Fibroblast of lung (primary cell): ENCODE measurements at regions not wholly inside any gene's neighbourhood (a gene's known extent, or its start where the extent isn't known, plus 50 kb on each side); places are given as distances from the start of the nearest gene placed in this dataset.

ENCODE experiments used
- DNase-seq, 2 donors: peaks; one replicate each; pipeline versions ENCODE4 v3.0.0 to v3.0.0-alpha.2; 2010; ENCODE audit warnings: low read depth in 2 of 2
- H2AFZ ChIP-seq: 2 replicates; pipeline ENCODE4 v1.5.1; 2012; ENCODE audit warnings: low read length, control low read depth, inconsistent platforms
- H3K27ac ChIP-seq: 2 replicates; pipeline ENCODE4 v1.5.1; 2011; ENCODE audit warnings: low read length, control low read depth; ENCODE audit not compliant: insufficient read depth
- H3K27me3 ChIP-seq: 2 replicates; pipeline ENCODE4 v1.5.1; 2011; ENCODE audit warnings: mild to moderate bottlenecking, low read length; ENCODE audit not compliant: control insufficient read depth, insufficient read depth
- H3K36me3 ChIP-seq: 2 replicates; pipeline ENCODE4 v1.5.1; 2011; ENCODE audit warnings: low read length; ENCODE audit not compliant: control insufficient read depth, insufficient read depth
- H3K4me1 ChIP-seq: 2 replicates; pipeline ENCODE4 v1.5.1; 2011; ENCODE audit warnings: low read length; ENCODE audit not compliant: control insufficient read depth, insufficient read depth; ENCODE audit errors: extremely low read depth
- H3K4me2 ChIP-seq: 2 replicates; pipeline ENCODE4 v1.5.1; 2011; ENCODE audit warnings: low read length, control low read depth; ENCODE audit not compliant: insufficient read depth; ENCODE audit errors: extremely low read depth
- H3K4me3 ChIP-seq, 4 experiments: fragments of 200-600 bp in 1 of 4; sonication (generic) in 1 of 4; replicated peaks in 1 of 4; 2 replicates each; pipeline ENCODE4 v1.5.1; 2011 to 2016; ENCODE audit warnings: low read length in 4 of 4, low read depth in 3 of 4, mild to moderate bottlenecking in 3 of 4, control low read depth in 2 of 4, inconsistent platforms in 1 of 4, mixed read lengths in 1 of 4; ENCODE audit not compliant: insufficient read depth in 1 of 4; ENCODE audit errors: control extremely low read depth in 1 of 4
- H3K79me2 ChIP-seq: 2 replicates; pipeline ENCODE4 v1.5.1; 2012; ENCODE audit warnings: mild to moderate bottlenecking, low read length, inconsistent platforms; ENCODE audit not compliant: control insufficient read depth, insufficient read depth
- H3K9ac ChIP-seq: 2 replicates; pipeline ENCODE4 v1.5.1; 2011; ENCODE audit warnings: mild to moderate bottlenecking, low read length, control low read depth; ENCODE audit not compliant: insufficient read depth
- H3K9me3 ChIP-seq: 2 replicates; pipeline ENCODE4 v1.5.1; 2012; ENCODE audit warnings: low read depth, low read length; ENCODE audit not compliant: control insufficient read depth, insufficient read depth
- H4K20me1 ChIP-seq: 2 replicates; pipeline ENCODE4 v1.5.1; 2011; ENCODE audit warnings: low read length; ENCODE audit not compliant: control insufficient read depth, insufficient read depth; ENCODE audit errors: extremely low read depth
- CTCF ChIP-seq, 2 donors: IDR thresholded peaks in 1 of 2; conservative IDR thresholded peaks in 1 of 2; 1 replicate in 1 of 2; 2 replicates in 1 of 2; pipeline ENCODE4 v1.5.1; 2011 to 2012; ENCODE audit warnings: low read length in 2 of 2, control low read depth in 1 of 2, inconsistent platforms in 1 of 2, low read depth in 1 of 2, mild to moderate bottlenecking in 1 of 2
- EZH2 ChIP-seq: IDR thresholded peaks from 2 replicates; pipeline ENCODE4 v1.5.1; 2012; ENCODE audit warnings: low read length, control low read depth, mild to moderate bottlenecking; ENCODE audit errors: missing control alignments

DNA sequence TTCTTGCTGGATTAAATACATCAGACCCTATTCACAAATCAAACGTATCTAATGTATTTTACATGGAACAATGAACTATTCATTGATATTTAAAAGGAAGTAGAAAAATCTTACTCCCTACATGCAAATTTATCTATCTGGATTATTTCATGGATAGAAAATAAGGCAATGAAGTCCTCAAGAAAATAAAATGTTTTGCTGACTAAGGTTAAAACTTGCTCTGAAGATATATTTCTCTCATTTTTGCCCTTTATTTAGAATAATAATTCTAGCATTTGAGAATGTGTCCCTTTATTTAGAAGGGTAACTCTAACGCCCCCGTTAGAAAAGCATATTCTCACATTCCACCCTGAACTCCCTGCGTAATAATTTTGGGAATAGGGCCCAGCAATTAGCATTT lies 627.0 kb upstream of the ZP4 start:
- no peak overlapping the region for H3K9ac ChIP-seq
- H3K4me3 ChIP-seq: no peak overlapping the region
- no peak overlapping the region for H3K4me2 ChIP-seq
- no peaks in the 10 kb centered on the region for H4K20me1 ChIP-seq
- no peak overlapping the region for H3K27ac ChIP-seq
- no peaks in the 10 kb centered on the region for H3K79me2 ChIP-seq
- no peaks in the 10 kb centered on the region for H3K4me1 ChIP-seq
- no peak overlapping the region for H2AFZ ChIP-seq
- TF ChIP-seq EZH2: no peak
- H3K9me3 ChIP-seq: no peaks in the 10 kb centered on the region
- H3K36me3 ChIP-seq: no peaks in the 10 kb centered on the region
- no peaks in the 10 kb centered on the region for H3K27me3 ChIP-seq
- DNase-seq: no peak

GRCh38 chr1:238501290-238501689 lies 610.6 kb upstream of the ZP4 start:
- Histone ChIP-seq H3K4me3 (no peak overlapping the region), H3K4me2 (no peak overlapping the region), H3K79me2 (no peaks in the 10 kb centered on the region), H3K9ac (no peak overlapping the region), H3K27ac (no peak overlapping the region), H3K27me3 (no peaks in the 10 kb centered on the region), H2AFZ (no peak overlapping the region), H4K20me1 (no peaks in the 10 kb centered on the region), H3K4me1 (no peaks in the 10 kb centered on the region), H3K36me3 (no peaks in the 10 kb centered on the region), H3K9me3 (no peaks in the 10 kb centered on the region)
- peak; percentile 11 to 28 for DNase-seq
- no peak for TF ChIP-seq CTCF (conservative IDR thresholded peaks at IDR 0.05 in 1 of 2, IDR thresholded peaks at IDR 0.05 in 1 of 2; ENCODE audit: low read depth in 1 of 2, low read length in 2 of 2)
- no peak for TF ChIP-seq EZH2

DNA sequence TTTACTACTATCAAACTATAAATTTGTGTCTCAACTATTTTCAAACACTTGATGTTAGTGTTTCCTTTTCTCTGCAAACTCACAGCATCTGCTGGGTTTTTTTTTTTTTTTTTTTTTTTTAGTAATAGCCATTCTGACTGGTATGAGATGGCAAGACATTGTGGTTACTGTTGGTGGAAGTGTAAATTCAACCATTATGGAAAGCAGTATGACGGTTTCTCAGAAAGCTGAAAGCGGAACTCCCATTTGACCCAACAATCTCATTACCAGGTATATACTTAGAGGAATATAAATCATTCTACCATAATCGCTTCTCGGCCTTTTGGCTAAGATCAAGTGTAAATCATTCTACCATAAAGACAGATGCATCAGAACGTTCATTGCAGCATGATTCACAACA lies 608.3 kb upstream of the ZP4 start:
- H3K27ac ChIP-seq: no peak overlapping the region
- no peaks in the 10 kb centered on the region for H3K36me3 ChIP-seq
- H2AFZ ChIP-seq: no peak overlapping the region
- H3K4me1 ChIP-seq: no peaks in the 10 kb centered on the region
- H3K9ac ChIP-seq: no peak overlapping the region
- no peak overlapping the region for H3K4me3 ChIP-seq
- no peaks in the 10 kb centered on the region for H3K9me3 ChIP-seq
- no peak for TF ChIP-seq CTCF (conservative IDR thresholded peaks at IDR 0.05 in 1 of 2, IDR thresholded peaks at IDR 0.05 in 1 of 2; ENCODE audit: low read depth in 1 of 2, low read length in 2 of 2)
- TF ChIP-seq EZH2: no peak
- no peaks in the 10 kb centered on the region for H3K27me3 ChIP-seq
- H4K20me1 ChIP-seq: no peaks in the 10 kb centered on the region
- no peaks in the 10 kb centered on the region for H3K79me2 ChIP-seq
- no peak for DNase-seq
- no peak overlapping the region for H3K4me2 ChIP-seq
